GM18861 (cell line): ENCODE measurements at regions not wholly inside any gene's neighbourhood (a gene's known extent, or its start where the extent isn't known, plus 50 kb on each side); places are given as distances from the start of the nearest gene placed in this dataset.

ENCODE experiments used
- ATAC-seq: cut with Tn5 transposase; IDR thresholded peaks from one replicate; pipeline ENCODE4 v1.9.1; 2021; ENCODE audit not compliant: unreplicated experiment

GRCh38 chr3:132834356-132834755, 112.1 kb upstream of the NPHP3 start:
- no peak for ATAC-seq

GRCh38 chr3:132829101-132829500, 106.9 kb upstream of the NPHP3 start:
- ATAC-seq, result no peak

GRCh38 chr3:132822837-132823236, 100.6 kb upstream of the NPHP3 start:
- ATAC-seq, result no peak

GRCh38 chr3:132822266-132822665, 100.1 kb upstream of the NPHP3 start:
- ATAC-seq, result no peak

GRCh38 chr3:132821314-132821713, 99.1 kb upstream of the NPHP3 start:
- no peak for ATAC-seq

GRCh38 chr3:132818251-132818650, 96.0 kb upstream of the NPHP3 start:
- no peak for ATAC-seq

GRCh38 chr3:132817646-132818177, 95.5 kb upstream of the NPHP3 start:
- ATAC-seq, result no peak

GRCh38 chr3:132805071-132805470, 82.9 kb upstream of the NPHP3 start:
- no peak for ATAC-seq

- ATAC-seq, result no peak
These were observed 82.3 kb upstream of the NPHP3 start for GRCh38 chr3:132804498-132804897.

- ATAC-seq, result no peak
These were observed 81.7 kb upstream of the NPHP3 start for GRCh38 chr3:132803889-132804288.

GRCh38 chr3:132800958-132801357, 78.7 kb upstream of the NPHP3 start:
- no peak for ATAC-seq

GRCh38 chr3:132790806-132791205, 68.6 kb upstream of the NPHP3 start:
- ATAC-seq, result no peak

- no peak for ATAC-seq
These were observed 67.8 kb upstream of the NPHP3 start for GRCh38 chr3:132789959-132790358.

GRCh38 chr3:132788301-132788671, 66.1 kb upstream of the NPHP3 start:
- ATAC-seq, result no peak

- no peak for ATAC-seq
These were observed 65.5 kb upstream of the NPHP3 start for GRCh38 chr3:132787616-132788300.

GRCh38 chr3:132786890-132787289, 64.7 kb upstream of the NPHP3 start:
- no peak for ATAC-seq

GRCh38 chr3:132785292-132785691, 63.1 kb upstream of the NPHP3 start:
- no peak for ATAC-seq

GRCh38 chr3:132784502-132785025, 62.4 kb upstream of the NPHP3 start:
- no peak for ATAC-seq

- no peak for ATAC-seq
These were observed 60.9 kb upstream of the NPHP3 start for GRCh38 chr3:132783152-132783551.

GRCh38 chr3:132781922-132782321, 59.7 kb upstream of the NPHP3 start:
- ATAC-seq, result no peak

GRCh38 chr3:132777171-132777570, 55.0 kb upstream of the NPHP3 start:
- no peak for ATAC-seq

GRCh38 chr3:132773071-132773619, 50.9 kb upstream of the NPHP3 start:
- ATAC-seq, result peak; percentile 72

- no peak for ATAC-seq
These were observed 50.0 kb upstream of the NPHP3 start for GRCh38 chr3:132772252-132772651.
